HL-60 (cell line): ENCODE measurements at regions not wholly inside any gene's neighbourhood (a gene's known extent, or its start where the extent isn't known, plus 50 kb on each side); places are given as distances from the start of the nearest gene placed in this dataset.

ENCODE experiments used
- GABPA ChIP-seq: IDR thresholded peaks from 2 replicates; pipeline ENCODE4 v1.6.1; 2012; ENCODE audit warnings: low read depth
- POLR2AphosphoS5 ChIP-seq: IDR thresholded peaks from 2 replicates; pipeline ENCODE4 v1.6.1; 2012; ENCODE audit warnings: low read depth
- SPI1 ChIP-seq: IDR thresholded peaks from 2 replicates; pipeline ENCODE4 v1.6.1; 2012; ENCODE audit warnings: low read depth, mild to moderate bottlenecking, borderline replicate concordance
- TF ChIP-seq, protein P1 (sequence below): IDR thresholded peaks from one replicate; pipeline ENCODE4 v1.5.1; 2011; ENCODE audit warnings: low read length, control low read depth, inconsistent platforms; ENCODE audit not compliant: insufficient read depth
- TF ChIP-seq, protein P2 (sequence below): IDR thresholded peaks from 2 replicates; pipeline ENCODE4 v1.6.1; 2012; ENCODE audit warnings: low read depth; ENCODE audit not compliant: insufficient replicate concordance

DNA sequence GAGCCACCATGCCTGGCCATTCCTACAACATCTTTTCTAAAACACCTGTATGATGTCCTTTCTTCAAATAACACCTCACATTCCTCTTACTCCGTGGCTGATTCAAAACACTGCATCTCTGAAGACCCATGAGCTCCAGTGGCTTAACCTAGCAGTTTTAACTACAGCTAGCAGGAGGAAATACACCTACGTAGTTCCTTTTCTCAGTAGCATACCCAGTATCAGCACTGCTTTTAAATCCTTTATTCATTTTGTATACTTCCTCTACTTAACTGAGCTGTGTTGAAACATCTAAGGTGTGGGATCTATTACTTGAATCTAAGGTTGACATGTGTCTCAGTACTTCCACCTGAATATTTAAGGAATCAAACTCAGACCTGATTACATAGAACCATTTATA lies 113.6 kb upstream of the CCDC28A start:
- TF ChIP-seq, protein P1, sequence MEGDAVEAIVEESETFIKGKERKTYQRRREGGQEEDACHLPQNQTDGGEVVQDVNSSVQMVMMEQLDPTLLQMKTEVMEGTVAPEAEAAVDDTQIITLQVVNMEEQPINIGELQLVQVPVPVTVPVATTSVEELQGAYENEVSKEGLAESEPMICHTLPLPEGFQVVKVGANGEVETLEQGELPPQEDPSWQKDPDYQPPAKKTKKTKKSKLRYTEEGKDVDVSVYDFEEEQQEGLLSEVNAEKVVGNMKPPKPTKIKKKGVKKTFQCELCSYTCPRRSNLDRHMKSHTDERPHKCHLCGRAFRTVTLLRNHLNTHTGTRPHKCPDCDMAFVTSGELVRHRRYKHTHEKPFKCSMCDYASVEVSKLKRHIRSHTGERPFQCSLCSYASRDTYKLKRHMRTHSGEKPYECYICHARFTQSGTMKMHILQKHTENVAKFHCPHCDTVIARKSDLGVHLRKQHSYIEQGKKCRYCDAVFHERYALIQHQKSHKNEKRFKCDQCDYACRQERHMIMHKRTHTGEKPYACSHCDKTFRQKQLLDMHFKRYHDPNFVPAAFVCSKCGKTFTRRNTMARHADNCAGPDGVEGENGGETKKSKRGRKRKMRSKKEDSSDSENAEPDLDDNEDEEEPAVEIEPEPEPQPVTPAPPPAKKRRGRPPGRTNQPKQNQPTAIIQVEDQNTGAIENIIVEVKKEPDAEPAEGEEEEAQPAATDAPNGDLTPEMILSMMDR, result no peak
- TF ChIP-seq, protein P2, sequence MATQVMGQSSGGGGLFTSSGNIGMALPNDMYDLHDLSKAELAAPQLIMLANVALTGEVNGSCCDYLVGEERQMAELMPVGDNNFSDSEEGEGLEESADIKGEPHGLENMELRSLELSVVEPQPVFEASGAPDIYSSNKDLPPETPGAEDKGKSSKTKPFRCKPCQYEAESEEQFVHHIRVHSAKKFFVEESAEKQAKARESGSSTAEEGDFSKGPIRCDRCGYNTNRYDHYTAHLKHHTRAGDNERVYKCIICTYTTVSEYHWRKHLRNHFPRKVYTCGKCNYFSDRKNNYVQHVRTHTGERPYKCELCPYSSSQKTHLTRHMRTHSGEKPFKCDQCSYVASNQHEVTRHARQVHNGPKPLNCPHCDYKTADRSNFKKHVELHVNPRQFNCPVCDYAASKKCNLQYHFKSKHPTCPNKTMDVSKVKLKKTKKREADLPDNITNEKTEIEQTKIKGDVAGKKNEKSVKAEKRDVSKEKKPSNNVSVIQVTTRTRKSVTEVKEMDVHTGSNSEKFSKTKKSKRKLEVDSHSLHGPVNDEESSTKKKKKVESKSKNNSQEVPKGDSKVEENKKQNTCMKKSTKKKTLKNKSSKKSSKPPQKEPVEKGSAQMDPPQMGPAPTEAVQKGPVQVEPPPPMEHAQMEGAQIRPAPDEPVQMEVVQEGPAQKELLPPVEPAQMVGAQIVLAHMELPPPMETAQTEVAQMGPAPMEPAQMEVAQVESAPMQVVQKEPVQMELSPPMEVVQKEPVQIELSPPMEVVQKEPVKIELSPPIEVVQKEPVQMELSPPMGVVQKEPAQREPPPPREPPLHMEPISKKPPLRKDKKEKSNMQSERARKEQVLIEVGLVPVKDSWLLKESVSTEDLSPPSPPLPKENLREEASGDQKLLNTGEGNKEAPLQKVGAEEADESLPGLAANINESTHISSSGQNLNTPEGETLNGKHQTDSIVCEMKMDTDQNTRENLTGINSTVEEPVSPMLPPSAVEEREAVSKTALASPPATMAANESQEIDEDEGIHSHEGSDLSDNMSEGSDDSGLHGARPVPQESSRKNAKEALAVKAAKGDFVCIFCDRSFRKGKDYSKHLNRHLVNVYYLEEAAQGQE, result no peak
- TF ChIP-seq POLR2AphosphoS5 (no peak), GABPA (no peak), SPI1 (no peak)
